ENCODE measurements at regions not wholly inside any gene's neighbourhood (a gene's known extent, or its start where the extent isn't known, plus 50 kb on each side); places are given as distances from the start of the nearest gene placed in this dataset.
"Not testable (repeated sequence)": the region's sequence is repeated elsewhere in the genome, so short reads cannot be mapped to it uniquely, and the experiment has no call there.

DNA sequence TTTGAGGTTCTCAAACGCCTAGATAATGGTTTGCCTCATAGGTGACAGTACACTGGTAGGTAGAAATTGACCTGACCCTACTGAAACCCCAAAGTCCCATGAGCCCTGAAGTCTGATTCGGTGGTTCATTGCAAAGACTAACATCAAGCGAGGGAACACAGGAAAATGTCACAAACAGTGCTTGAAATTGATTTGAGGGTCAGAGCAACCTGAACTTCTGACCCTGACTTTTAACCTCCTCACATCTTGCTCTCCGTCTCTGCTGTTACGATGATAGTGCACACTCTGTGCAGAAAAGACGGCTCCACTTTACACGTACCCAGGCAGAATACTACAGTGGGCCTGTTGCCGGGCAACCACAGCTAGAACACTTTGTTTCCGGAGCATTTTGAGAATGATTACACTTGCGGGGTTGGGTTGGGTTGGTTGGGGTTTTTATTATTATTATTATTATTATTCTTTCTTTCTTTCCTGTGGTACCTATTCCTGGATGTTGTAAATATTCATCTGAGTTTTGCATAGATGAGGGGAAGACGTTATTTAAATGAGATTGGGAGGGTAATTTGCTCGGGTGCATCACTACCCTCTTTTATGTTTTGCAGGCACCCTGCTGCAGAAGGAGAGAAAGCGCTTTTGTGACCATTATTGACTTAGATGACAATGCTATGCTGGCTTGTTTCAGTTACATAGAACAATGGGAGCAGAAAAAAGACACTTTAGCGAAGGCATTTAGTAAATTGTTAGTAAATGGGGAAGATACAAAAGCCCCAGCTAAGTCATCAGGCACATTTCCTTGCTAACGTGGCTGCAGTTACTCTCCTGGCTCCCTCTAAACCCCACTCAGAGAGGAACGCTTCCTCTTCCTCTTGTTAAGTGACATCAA is 438.1 kb upstream of the NRP1 start:
- TF ChIP-seq, protein P1, sequence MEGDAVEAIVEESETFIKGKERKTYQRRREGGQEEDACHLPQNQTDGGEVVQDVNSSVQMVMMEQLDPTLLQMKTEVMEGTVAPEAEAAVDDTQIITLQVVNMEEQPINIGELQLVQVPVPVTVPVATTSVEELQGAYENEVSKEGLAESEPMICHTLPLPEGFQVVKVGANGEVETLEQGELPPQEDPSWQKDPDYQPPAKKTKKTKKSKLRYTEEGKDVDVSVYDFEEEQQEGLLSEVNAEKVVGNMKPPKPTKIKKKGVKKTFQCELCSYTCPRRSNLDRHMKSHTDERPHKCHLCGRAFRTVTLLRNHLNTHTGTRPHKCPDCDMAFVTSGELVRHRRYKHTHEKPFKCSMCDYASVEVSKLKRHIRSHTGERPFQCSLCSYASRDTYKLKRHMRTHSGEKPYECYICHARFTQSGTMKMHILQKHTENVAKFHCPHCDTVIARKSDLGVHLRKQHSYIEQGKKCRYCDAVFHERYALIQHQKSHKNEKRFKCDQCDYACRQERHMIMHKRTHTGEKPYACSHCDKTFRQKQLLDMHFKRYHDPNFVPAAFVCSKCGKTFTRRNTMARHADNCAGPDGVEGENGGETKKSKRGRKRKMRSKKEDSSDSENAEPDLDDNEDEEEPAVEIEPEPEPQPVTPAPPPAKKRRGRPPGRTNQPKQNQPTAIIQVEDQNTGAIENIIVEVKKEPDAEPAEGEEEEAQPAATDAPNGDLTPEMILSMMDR (IDR thresholded peaks at IDR 0.05; ENCODE audit: insufficient read depth, low read length), result no peak
- no peak overlapping the region for H3K4me3 ChIP-seq (ENCODE audit: low read depth, low read length)
- no peak for DNase-seq (ENCODE audit: low read depth)

GRCh38 chr10:33771856-33772255 is 437.4 kb upstream of the NRP1 start:
- not testable (repeated sequence) for H3K4me3 ChIP-seq (ENCODE audit: low read depth, low read length); DNase-seq (ENCODE audit: low read depth)

- no peak overlapping the region for H3K4me3 ChIP-seq (ENCODE audit: low read depth, low read length)
- no peak for DNase-seq (ENCODE audit: low read depth)
- TF ChIP-seq, protein P1 (IDR thresholded peaks at IDR 0.05; ENCODE audit: insufficient read depth, low read length), result no peak
Observed at GRCh38 chr10:33764694-33765185, 430.3 kb upstream of the NRP1 start.

- TF ChIP-seq, protein P1 (IDR thresholded peaks at IDR 0.05; ENCODE audit: insufficient read depth, low read length), result no peak
- no peak for DNase-seq (ENCODE audit: low read depth)
- H3K4me3 ChIP-seq (ENCODE audit: low read depth, low read length), result no peak overlapping the region
Observed at GRCh38 chr10:33760056-33760943, 425.8 kb upstream of the NRP1 start.

GRCh38 chr10:33759191-33759590 is 424.7 kb upstream of the NRP1 start:
- DNase-seq (ENCODE audit: low read depth), result no peak
- TF ChIP-seq, protein P1 (IDR thresholded peaks at IDR 0.05; ENCODE audit: insufficient read depth, low read length), result no peak
- no peak overlapping the region for H3K4me3 ChIP-seq (ENCODE audit: low read depth, low read length)

GRCh38 chr10:33758299-33758698 is 423.8 kb upstream of the NRP1 start:
- H3K4me3 ChIP-seq (ENCODE audit: low read depth, low read length), result no peak overlapping the region
- no peak for DNase-seq (ENCODE audit: low read depth)
- TF ChIP-seq, protein P1 (IDR thresholded peaks at IDR 0.05; ENCODE audit: insufficient read depth, low read length), result no peak

GRCh38 chr10:33754052-33754451 is 419.6 kb upstream of the NRP1 start:
- no peak overlapping the region for H3K4me3 ChIP-seq (ENCODE audit: low read depth, low read length)
- TF ChIP-seq, protein P1 (IDR thresholded peaks at IDR 0.05; ENCODE audit: insufficient read depth, low read length), result no peak
- no peak for DNase-seq (ENCODE audit: low read depth)
